Memory B cell (primary cell): ENCODE measurements at regions not wholly inside any gene's neighbourhood (a gene's known extent, or its start where the extent isn't known, plus 50 kb on each side); places are given as distances from the start of the nearest gene placed in this dataset.

Experiments used
- ATAC-seq: fragments of 150-1000 bp; cut with Tn5 transposase; 2 replicates; pipeline ENCODE4 v1.10.0; 2021; ENCODE audit warnings: low read depth, mild to moderate bottlenecking, moderate library complexity
- DNase-seq, 2 donors: peaks; one replicate each; pipeline ENCODE4 v3.0.0; 2022; ENCODE audit warnings: low spot score in 2 of 2
- H3K27ac Mint-ChIP-seq: one replicate; pipeline ENCODE4 v1.8.0; 2022; ENCODE audit warnings: mild to moderate bottlenecking, moderate library complexity, mixed read lengths
- H3K27me3 Mint-ChIP-seq: one replicate; pipeline ENCODE4 v1.8.0; 2022; ENCODE audit warnings: mixed read lengths
- H3K36me3 Mint-ChIP-seq: one replicate; pipeline ENCODE4 v1.8.0; 2022; ENCODE audit warnings: mild to moderate bottlenecking, mixed read lengths
- H3K4me1 Mint-ChIP-seq: one replicate; pipeline ENCODE4 v1.8.0; 2022; ENCODE audit warnings: mixed read lengths
- H3K4me3 Mint-ChIP-seq: one replicate; pipeline ENCODE4 v1.8.0; 2022; ENCODE audit warnings: mild to moderate bottlenecking, moderate library complexity, mixed read lengths
- H3K9me3 Mint-ChIP-seq: one replicate; pipeline ENCODE4 v1.8.0; 2022; ENCODE audit warnings: mixed read lengths

DNA sequence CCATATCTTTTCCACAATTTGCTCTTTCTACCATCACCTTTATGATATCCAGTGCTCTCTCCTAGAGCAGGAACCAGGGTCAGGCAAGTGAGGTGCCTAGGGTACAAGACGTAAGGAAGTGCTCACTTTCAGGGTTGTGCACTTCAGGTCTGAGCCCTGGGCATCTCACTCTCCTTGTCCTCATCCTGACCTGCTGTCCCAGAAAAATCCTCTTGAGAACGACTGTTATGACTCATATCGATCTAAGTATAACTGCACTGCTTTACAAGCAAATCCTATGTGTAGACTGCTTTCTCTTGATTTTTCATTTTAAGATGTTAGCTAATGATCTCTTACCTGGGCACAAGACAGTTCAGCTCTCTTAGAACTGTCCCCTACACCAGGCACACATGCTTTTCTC is 100.1 kb downstream of the TMEM100 start:
- H3K27me3 Mint-ChIP-seq: peaks cover 12% of the 10 kb centered on the region
- H3K36me3 Mint-ChIP-seq: no peaks in the 10 kb centered on the region
- no peak overlapping the region for H3K27ac Mint-ChIP-seq
- H3K9me3 Mint-ChIP-seq: no peaks in the 10 kb centered on the region
- H3K4me3 Mint-ChIP-seq: no peak overlapping the region
- DNase-seq (no peak), ATAC-seq (no peak)
- H3K4me1 Mint-ChIP-seq: peaks cover 2% of the 10 kb centered on the region

DNA sequence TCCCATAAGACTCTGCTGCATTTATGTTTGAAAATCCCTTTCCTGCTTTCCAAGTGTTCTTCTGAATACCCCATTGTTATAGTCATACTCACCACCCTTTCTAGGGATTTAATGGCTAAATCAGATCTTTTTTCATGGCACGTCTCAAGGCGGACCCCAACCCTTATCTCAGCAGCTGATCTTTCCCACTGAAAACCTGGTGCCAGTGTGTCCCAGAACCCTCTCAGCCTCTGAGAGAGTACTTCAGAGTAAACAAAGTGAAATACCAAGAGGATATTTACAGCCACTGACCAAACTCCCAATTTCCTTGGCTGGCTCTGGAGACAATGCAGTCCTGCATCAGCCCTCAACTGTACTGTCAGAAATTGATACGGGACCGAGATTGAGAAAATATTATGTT is 101.7 kb downstream of the TMEM100 start:
- Mint-ChIP-seq H3K27ac (no peak overlapping the region), H3K36me3 (no peaks in the 10 kb centered on the region), H3K27me3 (peaks cover 12% of the 10 kb centered on the region), H3K4me1 (peaks cover 2% of the 10 kb centered on the region), H3K4me3 (no peak overlapping the region), H3K9me3 (no peaks in the 10 kb centered on the region)
- DNase-seq (no peak), ATAC-seq (no peak)

DNA sequence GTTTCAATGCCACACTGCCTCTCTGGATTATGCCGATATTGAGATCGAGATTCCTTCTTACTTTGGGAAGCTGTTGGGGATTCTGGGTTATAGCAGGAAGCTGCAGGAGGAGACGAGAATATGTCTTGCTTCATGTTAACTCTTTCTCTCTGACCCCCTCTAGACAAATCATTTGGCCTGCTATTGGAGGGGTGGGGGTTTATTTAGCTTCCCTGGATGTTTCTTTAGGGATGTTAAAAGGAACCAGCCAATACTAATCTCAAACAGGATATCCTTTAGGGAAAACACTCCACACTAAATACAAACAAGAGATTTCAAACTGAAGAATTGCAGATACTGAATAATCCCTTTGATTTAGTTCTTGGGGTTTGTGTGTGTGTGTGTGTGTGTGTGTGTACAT is 102.6 kb downstream of the TMEM100 start:
- ATAC-seq (no peak), DNase-seq (no peak)
- H3K4me1 Mint-ChIP-seq: no peaks in the 10 kb centered on the region
- no peaks in the 10 kb centered on the region for H3K36me3 Mint-ChIP-seq
- H3K9me3 Mint-ChIP-seq: no peaks in the 10 kb centered on the region
- peaks cover 12% of the 10 kb centered on the region for H3K27me3 Mint-ChIP-seq
- H3K27ac Mint-ChIP-seq: no peak overlapping the region
- H3K4me3 Mint-ChIP-seq: no peak overlapping the region

DNA sequence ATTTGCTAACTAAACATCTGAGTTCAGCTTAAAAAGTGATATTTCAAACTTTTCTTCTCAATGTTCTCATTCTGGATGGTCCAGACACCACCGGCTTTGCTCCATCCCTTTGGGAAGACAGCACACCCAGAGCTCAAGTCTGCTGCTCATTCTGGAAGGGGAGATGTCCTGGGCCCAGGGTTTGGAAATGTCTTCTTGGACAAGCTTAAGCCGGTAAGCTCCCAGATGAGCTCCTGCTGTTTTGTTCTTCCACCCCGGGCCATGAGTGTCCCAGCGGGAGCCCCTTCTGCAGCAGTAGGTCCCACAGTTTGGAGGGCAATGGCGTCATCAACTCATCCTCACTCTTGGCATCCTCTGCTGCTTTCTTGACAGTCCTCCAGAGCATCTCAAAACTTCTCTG is 105.2 kb downstream of the TMEM100 start:
- no peaks in the 10 kb centered on the region for H3K4me1 Mint-ChIP-seq
- no peak for ATAC-seq
- H3K36me3 Mint-ChIP-seq: no peaks in the 10 kb centered on the region
- no peak overlapping the region for H3K27ac Mint-ChIP-seq
- no peak overlapping the region for H3K4me3 Mint-ChIP-seq
- H3K27me3 Mint-ChIP-seq: peaks cover 8% of the 10 kb centered on the region
- no peaks in the 10 kb centered on the region for H3K9me3 Mint-ChIP-seq
- no peak for DNase-seq

DNA sequence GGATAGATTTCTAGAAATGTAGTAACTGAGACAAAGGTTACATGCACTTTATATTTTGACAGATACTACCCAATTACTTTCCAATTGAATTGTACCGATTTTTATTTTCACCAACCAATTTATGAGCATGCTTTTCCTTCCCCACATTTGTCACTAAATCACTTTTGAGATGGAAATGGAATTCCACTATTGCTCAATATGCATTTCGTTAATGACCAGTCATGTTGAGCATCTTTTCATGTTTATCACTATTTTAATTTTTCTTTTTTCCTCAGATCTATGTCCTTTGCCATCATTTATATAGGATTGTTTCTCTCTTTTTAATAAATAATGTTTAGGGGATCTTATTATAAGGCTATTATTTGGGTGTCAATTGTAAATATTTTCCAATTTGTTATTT is 102.8 kb upstream of the SMIM36 start:
- H3K4me1 Mint-ChIP-seq: no peaks in the 10 kb centered on the region
- H3K27me3 Mint-ChIP-seq: peaks cover 6% of the 10 kb centered on the region
- H3K36me3 Mint-ChIP-seq: no peaks in the 10 kb centered on the region
- ATAC-seq (no peak), DNase-seq (no peak)
- no peak overlapping the region for H3K27ac Mint-ChIP-seq
- H3K4me3 Mint-ChIP-seq: no peak overlapping the region
- H3K9me3 Mint-ChIP-seq: no peaks in the 10 kb centered on the region

DNA sequence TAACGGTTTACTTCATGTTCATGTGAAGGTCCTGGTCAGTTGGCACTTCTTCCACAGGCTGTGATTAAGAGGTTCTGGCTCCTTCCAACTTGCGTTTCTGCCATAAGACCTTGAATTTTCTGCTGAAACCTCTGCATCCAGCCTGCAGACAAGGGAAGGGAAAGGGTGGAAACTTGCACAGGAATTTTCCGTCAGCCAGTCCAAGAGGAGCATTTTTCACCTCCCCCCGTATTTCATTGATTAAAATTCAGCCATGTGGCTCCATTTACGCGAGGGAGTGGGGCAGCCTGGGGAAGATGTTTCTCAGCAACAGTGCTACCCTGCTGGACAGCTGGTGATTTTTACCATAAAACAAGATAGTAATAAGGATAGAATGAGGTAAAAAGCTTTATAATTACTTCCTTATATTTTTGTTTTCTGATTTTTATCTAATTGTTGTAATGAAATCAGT is 101.5 kb upstream of the SMIM36 start:
- H3K27me3 Mint-ChIP-seq: no peaks in the 10 kb centered on the region
- no peak for DNase-seq
- H3K9me3 Mint-ChIP-seq: no peaks in the 10 kb centered on the region
- no peaks in the 10 kb centered on the region for H3K4me1 Mint-ChIP-seq
- H3K4me3 Mint-ChIP-seq: no peak overlapping the region
- ATAC-seq: no peak
- no peak overlapping the region for H3K27ac Mint-ChIP-seq
- H3K36me3 Mint-ChIP-seq: no peaks in the 10 kb centered on the region

DNA sequence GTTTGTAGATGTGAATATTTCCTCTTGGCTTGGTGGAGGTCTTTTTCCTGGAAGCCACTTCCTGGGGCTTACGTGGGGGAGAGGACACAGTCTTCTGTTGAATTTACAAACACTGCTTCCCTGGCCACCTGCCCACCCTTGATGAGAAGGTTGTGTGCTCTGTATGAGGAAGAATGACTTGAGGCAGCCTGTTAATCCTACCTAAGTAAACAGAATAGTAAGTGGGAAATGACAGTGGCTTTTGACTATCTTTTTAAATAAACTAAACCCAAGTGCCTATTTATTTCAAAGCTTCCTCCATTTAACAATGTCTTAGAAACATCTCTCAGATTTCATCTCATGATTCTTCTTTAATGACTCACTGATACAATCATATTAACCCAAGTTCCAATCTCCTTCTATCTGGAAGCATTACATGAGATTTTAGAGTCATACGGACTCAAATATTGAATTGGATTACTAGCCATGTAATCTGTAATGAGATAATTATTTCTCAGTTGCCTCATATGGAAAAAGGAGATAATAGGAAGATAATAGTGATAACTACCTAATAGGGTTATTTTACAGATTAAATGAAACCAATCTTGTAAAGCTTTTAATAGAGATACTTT is 96.6 kb upstream of the SMIM36 start:
- Mint-ChIP-seq H3K36me3 (no peaks in the 10 kb centered on the region), H3K4me1 (no peaks in the 10 kb centered on the region), H3K9me3 (no peaks in the 10 kb centered on the region), H3K27ac (no peak overlapping the region), H3K27me3 (peaks cover 2% of the 10 kb centered on the region), H3K4me3 (no peak overlapping the region)
- no peak for DNase-seq
- no peak for ATAC-seq

DNA sequence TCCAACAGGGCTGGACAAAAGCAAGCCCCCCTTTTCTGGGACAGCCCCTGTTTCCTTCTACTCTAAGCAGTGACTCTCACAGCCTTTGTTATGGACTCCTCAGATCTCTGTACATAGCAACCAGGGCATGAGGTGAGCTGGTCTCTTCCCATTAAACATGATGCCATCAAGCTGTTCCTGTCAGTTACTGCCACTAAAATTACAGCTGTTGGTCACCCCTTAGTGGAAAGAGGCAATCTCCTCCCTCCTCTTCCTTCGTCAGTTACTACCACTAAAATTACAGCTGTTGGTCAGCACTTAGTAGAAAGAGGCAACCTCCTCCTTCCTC is 95.2 kb upstream of the SMIM36 start:
- no peak for DNase-seq
- H3K4me1 Mint-ChIP-seq: no peaks in the 10 kb centered on the region
- no peak overlapping the region for H3K27ac Mint-ChIP-seq
- H3K4me3 Mint-ChIP-seq: no peak overlapping the region
- H3K36me3 Mint-ChIP-seq: no peaks in the 10 kb centered on the region
- ATAC-seq: no peak
- H3K27me3 Mint-ChIP-seq: peaks cover 2% of the 10 kb centered on the region
- no peaks in the 10 kb centered on the region for H3K9me3 Mint-ChIP-seq

DNA sequence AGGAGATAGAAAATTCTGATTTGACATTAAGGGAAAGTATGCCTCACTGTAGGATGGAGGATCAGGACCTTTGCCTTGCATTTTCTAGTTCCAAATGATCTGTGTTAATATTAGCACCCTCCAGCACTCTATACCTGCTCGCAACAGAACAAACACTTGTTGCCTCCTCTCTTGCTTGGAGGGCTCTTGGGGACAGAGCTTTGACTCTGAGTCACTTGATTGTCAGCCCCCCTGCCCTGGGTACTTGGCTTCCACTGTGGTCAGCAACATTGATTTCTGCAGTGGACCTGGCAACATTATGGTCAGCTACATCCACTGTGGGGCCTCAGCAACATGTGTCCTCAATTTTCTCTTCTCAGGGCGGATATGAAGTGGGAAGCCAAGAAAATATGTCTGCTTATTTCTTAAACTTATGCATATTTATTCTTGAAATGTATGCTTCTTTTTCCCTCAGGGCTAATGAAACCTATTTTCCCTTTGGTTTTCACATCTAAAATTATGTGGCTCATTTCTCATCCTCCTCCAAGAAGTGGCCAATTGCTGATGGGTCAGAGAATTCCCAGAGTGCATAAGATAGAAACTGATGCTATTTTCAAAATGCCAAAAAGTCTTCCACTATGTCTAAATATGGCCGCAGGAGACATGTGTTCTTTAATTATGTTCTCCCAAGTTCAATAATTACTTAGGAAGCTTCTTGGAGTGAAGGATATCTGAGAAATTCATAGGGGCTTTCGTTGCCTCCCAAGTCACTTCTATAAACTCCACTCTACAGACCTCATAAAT is 94.6 kb upstream of the SMIM36 start:
- no peak overlapping the region for H3K27ac Mint-ChIP-seq
- peaks cover 2% of the 10 kb centered on the region for H3K27me3 Mint-ChIP-seq
- H3K4me1 Mint-ChIP-seq: no peaks in the 10 kb centered on the region
- ATAC-seq (no peak), DNase-seq (no peak)
- no peak overlapping the region for H3K4me3 Mint-ChIP-seq
- H3K9me3 Mint-ChIP-seq: no peaks in the 10 kb centered on the region
- no peaks in the 10 kb centered on the region for H3K36me3 Mint-ChIP-seq

DNA sequence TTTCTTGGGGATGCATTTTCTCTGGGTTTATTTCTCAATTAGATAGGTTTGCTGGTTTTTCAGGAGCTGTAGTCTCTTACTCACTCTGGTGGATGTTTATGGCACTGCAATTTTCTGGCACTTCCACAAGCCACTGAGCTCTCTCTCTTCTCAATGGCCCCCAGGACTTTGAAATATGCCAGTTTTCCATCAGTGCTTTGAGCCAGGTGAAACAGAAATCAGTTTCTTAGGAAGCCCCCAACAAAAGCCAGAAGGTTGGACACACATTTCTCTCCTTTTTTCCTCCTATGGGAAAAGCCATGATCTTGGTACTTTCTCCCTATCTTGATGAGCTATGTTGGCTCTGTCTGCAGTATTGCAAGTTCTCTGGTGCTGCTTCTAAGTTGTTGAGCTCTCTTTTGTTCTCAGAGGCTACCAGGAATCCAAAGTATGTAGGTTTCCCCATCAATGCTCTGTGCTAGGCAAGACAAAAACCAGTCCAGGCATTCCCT is 90.7 kb upstream of the SMIM36 start:
- peaks cover 12% of the 10 kb centered on the region for H3K36me3 Mint-ChIP-seq
- H3K9me3 Mint-ChIP-seq: peaks cover 17% of the 10 kb centered on the region
- ATAC-seq (no peak), DNase-seq (peak in 1 of 2 donors; percentile 16)
- no peaks in the 10 kb centered on the region for H3K4me1 Mint-ChIP-seq
- H3K27me3 Mint-ChIP-seq: peaks cover 2% of the 10 kb centered on the region
- no peak overlapping the region for H3K27ac Mint-ChIP-seq
- no peak overlapping the region for H3K4me3 Mint-ChIP-seq

DNA sequence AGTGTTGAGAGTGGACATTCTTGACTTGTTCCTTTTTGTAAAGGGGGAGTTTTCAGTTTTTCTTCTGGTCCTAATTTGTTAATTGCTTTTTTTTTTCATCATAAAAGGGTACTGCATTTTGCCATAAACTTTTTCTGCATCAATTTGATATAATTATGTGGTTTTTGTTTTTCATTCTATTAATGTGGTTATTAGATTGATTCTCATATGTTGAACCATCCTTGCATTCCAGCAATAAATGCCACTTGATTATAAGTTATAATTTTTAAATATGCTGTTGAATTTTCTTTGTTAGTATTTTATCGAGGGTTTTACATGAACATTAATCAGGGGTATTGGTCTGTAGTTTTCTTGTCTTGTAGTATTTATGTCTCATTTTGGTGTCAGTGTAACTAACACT is 87.2 kb upstream of the SMIM36 start:
- no peaks in the 10 kb centered on the region for H3K4me1 Mint-ChIP-seq
- peaks cover 22% of the 10 kb centered on the region for H3K9me3 Mint-ChIP-seq
- peaks cover 3% of the 10 kb centered on the region for H3K27me3 Mint-ChIP-seq
- ATAC-seq (no peak), DNase-seq (no peak)
- H3K36me3 Mint-ChIP-seq: peaks cover 15% of the 10 kb centered on the region
- H3K4me3 Mint-ChIP-seq: no peak overlapping the region
- no peak overlapping the region for H3K27ac Mint-ChIP-seq

DNA sequence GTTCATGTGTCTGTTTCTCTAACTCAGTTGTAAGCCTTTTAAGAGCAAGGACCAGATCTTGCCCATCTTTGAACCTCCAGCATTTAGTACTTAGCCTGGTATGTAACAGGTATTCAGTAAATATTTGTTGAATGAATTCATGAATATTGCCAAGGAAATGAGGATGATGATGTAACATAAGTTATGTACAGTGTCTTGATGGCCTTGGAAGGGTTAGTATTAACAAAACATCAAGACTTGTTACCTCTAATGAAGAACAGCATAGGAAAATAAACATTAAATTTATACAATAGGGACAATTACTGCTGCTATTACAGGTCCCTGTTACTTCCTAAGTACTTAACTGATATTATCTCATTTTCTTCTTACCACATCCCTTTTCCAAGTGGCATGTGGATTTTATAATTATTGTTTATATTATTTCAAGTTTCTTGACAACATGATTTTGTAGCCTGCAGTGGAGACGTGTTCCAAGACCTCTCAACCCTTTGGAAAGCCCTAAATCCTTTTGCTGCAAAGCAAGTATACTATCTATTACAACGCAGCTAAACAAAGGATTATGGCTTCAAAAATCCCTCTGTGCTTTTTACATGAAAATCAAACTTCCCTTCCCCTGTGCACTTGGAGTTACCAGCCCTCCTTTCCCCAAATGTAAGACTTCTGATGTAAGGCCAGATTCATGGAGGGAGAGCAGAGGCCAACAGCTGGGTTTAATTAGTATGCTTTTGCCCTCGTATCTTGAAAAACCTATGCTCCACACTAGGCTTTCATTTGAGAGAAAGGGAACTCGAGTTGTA is 77.4 kb upstream of the SMIM36 start:
- ATAC-seq (no peak), DNase-seq (no peak)
- Mint-ChIP-seq H3K27me3 (peaks cover 2% of the 10 kb centered on the region), H3K4me3 (no peak overlapping the region), H3K36me3 (no peaks in the 10 kb centered on the region), H3K27ac (no peak overlapping the region), H3K4me1 (no peaks in the 10 kb centered on the region), H3K9me3 (peaks cover 5% of the 10 kb centered on the region)

DNA sequence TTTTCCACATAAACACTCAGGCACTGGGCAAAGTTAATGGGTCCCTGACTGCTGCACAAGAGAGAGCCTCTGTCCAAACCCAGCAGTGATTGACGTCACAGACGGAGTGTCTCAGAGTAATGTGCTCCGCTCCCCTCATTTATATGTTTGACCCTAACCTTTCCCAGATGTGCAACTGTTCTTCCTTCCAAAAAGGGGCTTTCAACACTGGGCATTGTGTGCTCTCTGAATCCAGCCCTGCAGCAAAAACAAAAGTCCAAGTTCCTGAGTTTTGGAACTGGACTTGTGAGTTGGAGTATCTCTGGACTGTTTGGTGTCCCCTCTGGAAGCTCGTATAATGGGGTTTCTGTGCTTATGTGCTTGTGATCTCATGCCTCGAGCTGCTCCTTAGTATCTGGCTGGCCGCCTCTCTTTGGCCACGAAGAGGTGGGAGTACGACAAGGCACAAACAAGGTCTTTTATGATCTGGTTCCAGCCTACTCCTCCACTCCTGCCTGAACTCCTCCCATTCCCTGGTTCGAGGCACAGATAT is 76.4 kb upstream of the SMIM36 start:
- Mint-ChIP-seq H3K27me3 (peaks cover 2% of the 10 kb centered on the region), H3K27ac (no peak overlapping the region)

DNA sequence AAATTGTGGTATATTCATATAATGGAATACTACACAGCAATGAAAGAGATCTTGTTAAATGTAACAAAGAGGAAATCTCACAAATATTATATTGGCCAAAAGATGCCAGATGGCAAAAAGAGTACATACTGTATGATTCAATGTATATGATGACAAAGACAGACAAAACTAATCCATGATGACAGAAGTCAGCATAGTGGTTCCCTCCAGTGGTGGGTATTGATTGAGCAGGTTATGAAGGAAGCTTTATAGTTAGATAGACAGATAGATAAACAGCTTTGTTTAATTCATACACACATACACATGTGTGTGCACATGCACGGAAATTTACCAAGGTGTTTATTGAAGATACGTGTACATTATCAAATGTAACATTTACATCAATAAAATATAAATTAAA is 74.4 kb upstream of the SMIM36 start:
- Mint-ChIP-seq H3K27me3 (no peaks in the 10 kb centered on the region), H3K27ac (no peak overlapping the region), H3K9me3 (peaks cover 2% of the 10 kb centered on the region), H3K36me3 (no peaks in the 10 kb centered on the region), H3K4me3 (no peak overlapping the region), H3K4me1 (peaks cover 7% of the 10 kb centered on the region)
- ATAC-seq (no peak), DNase-seq (no peak)

More for the DNA sequence above, 76.4 kb upstream of the SMIM36 start:
- H3K4me3 Mint-ChIP-seq: no peak overlapping the region
- DNase-seq: no peak
- peaks cover 4% of the 10 kb centered on the region for H3K4me1 Mint-ChIP-seq
- peaks cover 5% of the 10 kb centered on the region for H3K9me3 Mint-ChIP-seq
- H3K36me3 Mint-ChIP-seq: no peaks in the 10 kb centered on the region
- ATAC-seq: no peak
